HG03045 (cell line): ENCODE measurements at regions not wholly inside any gene's neighbourhood (a gene's known extent, or its start where the extent isn't known, plus 50 kb on each side); places are given as distances from the start of the nearest gene placed in this dataset.

Experiments used
- ATAC-seq: cut with Tn5 transposase; IDR thresholded peaks from one replicate; pipeline ENCODE4 v1.9.1; 2021; ENCODE audit warnings: mild to moderate bottlenecking, moderate library complexity; ENCODE audit not compliant: unreplicated experiment

- ATAC-seq = no peak
These were observed 313.1 kb downstream of the LRFN2 start for GRCh38 chr6:40274058-40274457.

DNA sequence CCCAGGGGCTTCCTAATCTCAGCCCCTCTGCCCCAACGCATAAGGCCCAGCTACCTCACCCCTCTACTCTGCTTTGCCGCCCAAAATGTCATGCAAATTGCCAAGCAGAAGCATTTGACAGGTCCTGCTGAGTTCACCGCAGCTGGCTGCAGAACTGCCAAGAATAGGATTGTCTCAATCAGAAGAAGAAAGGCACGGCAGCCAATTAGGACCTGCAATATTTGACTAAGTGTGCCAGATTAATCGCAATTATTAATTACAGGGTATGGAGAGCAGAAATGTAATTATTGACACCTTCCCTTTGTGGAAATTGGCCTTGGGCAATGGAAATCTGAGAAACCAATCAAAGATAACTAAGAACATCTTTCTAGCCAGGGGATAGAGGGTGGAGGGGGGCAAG lies 318.6 kb downstream of the LRFN2 start:
- ATAC-seq = no peak

- ATAC-seq = no peak
These were observed 319.0 kb downstream of the LRFN2 start for GRCh38 chr6:40268166-40268565.

- ATAC-seq = no peak
These were observed 321.5 kb downstream of the LRFN2 start for GRCh38 chr6:40265615-40266014.

DNA sequence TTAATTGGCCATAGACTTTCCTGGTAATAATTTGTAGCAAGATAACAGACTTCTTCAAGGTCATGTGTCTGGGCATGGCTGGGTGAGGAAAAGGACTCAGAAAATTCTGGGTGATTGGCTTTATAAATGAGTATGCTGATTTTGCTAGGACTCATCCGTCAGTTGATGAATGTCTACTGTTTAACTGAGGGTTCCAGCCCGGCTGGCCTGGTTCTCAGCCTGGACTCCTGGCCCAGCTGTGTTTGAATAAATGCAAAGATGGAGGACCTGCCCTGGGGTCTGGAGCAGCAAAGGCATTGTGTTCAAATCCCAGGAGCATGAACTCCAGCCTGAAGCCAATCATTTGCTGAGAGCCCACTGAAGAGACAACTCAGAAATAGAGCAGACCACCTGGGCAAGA lies 323.2 kb downstream of the LRFN2 start:
- no peak for ATAC-seq

- ATAC-seq = no peak
These were observed 324.8 kb downstream of the LRFN2 start for GRCh38 chr6:40262363-40262762.

- ATAC-seq = no peak
These were observed 324.3 kb upstream of the MOCS1 start for GRCh38 chr6:40258531-40258930.

DNA sequence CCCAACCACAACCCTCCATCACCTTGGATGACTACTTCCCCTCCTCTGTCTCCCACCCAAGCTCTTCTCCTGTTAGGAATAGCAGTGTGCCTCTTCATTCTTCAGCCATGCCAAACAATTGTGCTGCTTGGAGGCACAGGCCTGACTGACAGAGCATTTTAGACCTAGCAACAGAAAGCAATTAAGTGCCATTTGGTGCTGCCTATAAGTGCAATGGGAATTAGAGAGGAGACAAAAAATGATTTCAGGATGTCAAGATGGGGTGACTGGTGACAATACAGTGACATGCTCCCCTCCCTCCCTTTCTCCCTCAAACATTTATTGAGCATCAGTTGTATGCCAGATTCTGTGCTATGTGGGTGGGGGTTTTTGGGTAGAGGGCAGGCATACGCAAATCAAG lies 322.6 kb upstream of the MOCS1 start:
- ATAC-seq = no peak

- no peak for ATAC-seq
These were observed 322.0 kb upstream of the MOCS1 start for GRCh38 chr6:40256224-40256623.

DNA sequence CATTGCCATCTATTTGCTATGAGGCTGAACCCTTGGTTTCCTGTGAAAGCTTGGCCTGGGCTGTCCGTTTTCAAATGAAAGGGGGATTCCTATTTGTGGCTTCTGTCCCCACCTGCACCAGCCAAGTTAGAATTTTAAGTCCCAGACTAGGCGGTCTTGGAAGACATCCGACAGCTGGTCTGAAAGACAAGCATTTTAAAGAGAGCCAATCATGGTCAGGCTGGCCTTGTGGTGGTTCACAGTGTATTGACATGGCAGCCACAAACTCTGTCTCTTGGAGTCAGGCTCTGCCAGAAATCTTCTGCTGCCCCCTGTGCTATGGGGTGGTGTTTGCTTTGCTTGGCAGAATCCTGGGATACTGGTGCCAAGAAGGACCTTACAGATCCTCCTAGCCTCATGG lies 319.2 kb upstream of the MOCS1 start:
- no peak for ATAC-seq

DNA sequence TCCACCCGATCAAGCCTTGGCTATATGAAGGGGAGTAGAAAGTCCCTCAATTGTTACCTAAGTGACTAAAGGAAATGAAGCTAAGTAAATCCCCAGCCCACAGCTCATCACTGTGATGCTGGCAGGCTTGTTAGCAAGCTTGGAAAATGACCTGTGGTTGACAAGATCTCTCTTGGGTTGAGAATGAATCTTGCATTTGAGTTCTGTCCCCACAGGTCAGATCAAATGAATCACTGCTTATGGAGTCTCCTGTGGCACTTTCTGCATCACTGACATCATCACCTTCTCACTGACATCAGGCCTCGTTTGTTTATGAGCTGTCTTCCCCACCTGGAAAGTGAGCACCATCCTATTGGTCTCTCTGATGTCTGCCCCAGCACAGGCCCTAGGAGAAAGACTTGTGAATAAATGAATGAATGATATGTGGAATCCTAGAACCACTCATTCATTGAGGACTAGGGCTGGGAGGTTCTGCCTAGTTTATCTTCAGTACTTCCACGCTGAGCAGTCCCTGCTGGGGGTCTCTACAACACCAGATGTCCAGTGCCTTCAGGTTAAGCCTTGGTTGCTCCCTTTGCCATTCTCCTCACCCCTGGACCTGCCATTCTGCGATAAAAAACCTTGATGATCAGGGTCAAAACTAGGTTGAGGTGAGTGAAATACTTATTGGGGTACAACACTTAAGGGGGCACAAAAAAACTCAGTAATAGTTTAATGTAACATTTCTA lies 318.4 kb upstream of the MOCS1 start:
- ATAC-seq = no peak

- no peak for ATAC-seq
These were observed 317.5 kb upstream of the MOCS1 start for GRCh38 chr6:40251637-40252300.

DNA sequence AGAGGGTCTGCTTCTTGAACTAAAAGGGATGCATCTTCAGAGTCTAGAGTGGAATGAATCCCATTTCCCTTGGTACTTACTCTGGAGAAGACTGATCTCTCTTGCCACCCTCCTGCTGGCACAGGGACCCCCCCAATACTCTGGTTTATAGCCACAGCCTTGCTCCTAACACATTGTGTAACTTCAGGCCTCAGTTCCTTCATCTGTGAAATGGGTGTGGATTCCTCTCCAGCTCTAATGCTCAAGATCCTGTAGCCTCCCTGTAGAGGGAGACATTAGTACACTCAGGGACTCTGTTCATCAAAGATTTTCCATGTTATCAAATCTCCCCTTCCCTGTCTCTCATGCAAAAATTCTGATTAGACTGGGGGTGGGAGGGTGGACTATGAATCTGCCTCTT lies 315.7 kb upstream of the MOCS1 start:
- ATAC-seq = no peak

- ATAC-seq = no peak
These were observed 313.4 kb upstream of the MOCS1 start for GRCh38 chr6:40247516-40248115.

GRCh38 chr6:40244699-40245098 lies 310.4 kb upstream of the MOCS1 start:
- no peak for ATAC-seq

DNA sequence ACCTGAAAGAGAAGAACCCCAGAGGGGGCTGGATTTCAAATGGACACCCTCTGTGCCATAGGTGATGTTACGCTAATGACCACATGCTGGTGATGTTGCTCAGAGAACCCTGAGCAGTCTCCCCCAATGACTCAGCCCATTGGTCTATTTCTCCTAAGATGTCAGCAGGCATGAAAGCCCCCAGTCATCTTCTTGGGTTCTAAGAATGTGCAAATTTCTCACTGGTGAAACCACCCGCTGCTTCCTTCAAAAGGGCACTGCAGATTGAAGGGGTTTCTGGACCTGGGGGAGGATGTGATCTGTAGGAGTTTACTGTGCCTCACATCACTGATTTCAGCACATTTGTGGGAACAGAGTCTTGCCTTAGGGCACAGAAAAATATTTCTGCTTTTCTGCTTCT lies 298.4 kb upstream of the MOCS1 start:
- ATAC-seq = no peak

- no peak for ATAC-seq
These were observed 293.5 kb upstream of the MOCS1 start for GRCh38 chr6:40227735-40228134.

GRCh38 chr6:40222354-40222753 lies 288.1 kb upstream of the MOCS1 start:
- ATAC-seq = no peak

GRCh38 chr6:40219799-40220198 lies 285.5 kb upstream of the MOCS1 start:
- ATAC-seq = no peak

DNA sequence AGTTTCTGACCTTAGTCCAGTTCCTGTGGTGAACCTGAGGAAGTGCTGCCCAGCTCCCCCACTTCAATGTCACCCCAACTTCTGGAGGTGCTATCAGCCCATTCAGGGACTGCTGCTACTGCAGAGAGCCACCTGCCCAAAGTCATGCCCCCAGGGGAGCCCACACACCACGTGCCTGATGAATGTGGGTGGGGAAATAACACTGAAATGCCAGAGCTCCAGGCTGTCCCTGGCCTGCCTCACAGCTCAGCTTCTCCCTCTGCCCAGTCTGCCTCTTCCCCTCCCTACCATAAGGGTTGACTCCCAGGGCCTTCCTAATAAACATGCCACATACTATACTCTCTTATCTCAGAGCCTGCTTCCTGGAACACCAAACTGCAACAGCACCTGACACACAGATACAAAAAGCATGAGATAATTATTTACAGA lies 276.4 kb upstream of the MOCS1 start:
- ATAC-seq = no peak

DNA sequence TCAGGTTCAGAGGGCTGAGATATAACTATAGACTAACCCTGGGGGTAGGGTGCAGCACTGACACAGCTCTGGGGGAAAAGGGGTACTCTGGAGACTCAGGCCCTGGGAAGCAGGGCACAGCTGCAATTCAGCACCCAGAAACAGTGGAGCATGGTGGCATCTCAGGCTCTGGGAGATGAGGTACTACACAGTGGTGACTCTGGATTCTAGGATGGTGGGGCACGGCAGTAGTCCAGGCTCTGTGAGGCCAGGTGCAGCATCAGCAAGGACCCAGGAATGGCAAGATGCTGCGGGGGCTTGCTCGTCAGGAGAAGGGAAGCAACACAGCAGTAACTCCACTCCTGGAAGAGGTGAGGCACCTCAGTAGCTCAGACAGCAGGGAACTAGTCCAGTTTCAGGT lies 271.5 kb upstream of the MOCS1 start:
- no peak for ATAC-seq

- no peak for ATAC-seq
These were observed 270.7 kb upstream of the MOCS1 start for GRCh38 chr6:40205004-40205403.
